Endothelial cell of umbilical vein (primary cell): ENCODE measurements at regions not wholly inside any gene's neighbourhood (a gene's known extent, or its start where the extent isn't known, plus 50 kb on each side); places are given as distances from the start of the nearest gene placed in this dataset.

Experiments used
- BruUV-seq: library from RNA; stranded (reverse); fragments of 400-500 nt; replicated peaks from 2 replicates; lab custom pipeline; 2021; lab: Mats Ljungman, UMichigan
- CTCF ChIA-PET: fragments of 300-600, 350-600 bp; sonication (Branson Sonifier 250); formaldehyde crosslinking; loops from one replicate; lab custom pipeline; 2021; ENCODE audit warnings: antibody characterized with exemption, inconsistent platforms; lab: Charles Lee
- POLR2A ChIA-PET: fragments of 300-600, 350-600 bp; sonication (Branson Sonifier 250); formaldehyde crosslinking; loops from one replicate; lab custom pipeline; 2021; ENCODE audit warnings: antibody characterized with exemption, inconsistent platforms; lab: Charles Lee
- DNase-seq: peaks from one replicate; pipeline ENCODE4 v3.0.0-alpha.2; 2011; ENCODE audit warnings: low read depth, low spot score
- FAIRE-seq: peaks from 2 replicates; lab custom pipeline; 2011; peaks lifted over from hg19 to GRCh38; lab: Jason Lieb, UNC
- H2AFZ ChIP-seq: 2 replicates; pipeline ENCODE4 v1.6.0; 2012; ENCODE audit warnings: low read depth, low read length, control low read depth, inconsistent platforms
- H3K27ac ChIP-seq: 2 replicates; pipeline ENCODE4 v1.5.1; 2011; ENCODE audit warnings: low read depth, mild to moderate bottlenecking, control low read depth, low read length, moderate library complexity; ENCODE audit not compliant: insufficient read depth
- H3K27me3 ChIP-seq, 2 experiments: 2 replicates each; pipeline versions ENCODE4 v1.6.0 to v1.6.1; 2011; ENCODE audit warnings: low read length in 2 of 2, mixed read lengths in 1 of 2; ENCODE audit not compliant: control insufficient read depth in 2 of 2, insufficient read depth in 2 of 2
- H3K36me3 ChIP-seq, 2 experiments: 2 replicates in 1 of 2; 3 replicates in 1 of 2; pipeline ENCODE4 v1.5.1; 2011; ENCODE audit warnings: low read length in 2 of 2, mild to moderate bottlenecking in 1 of 2, moderate library complexity in 1 of 2; ENCODE audit not compliant: control insufficient read depth in 2 of 2, insufficient read depth in 2 of 2; ENCODE audit errors: extremely low read depth in 1 of 2
- H3K4me1 ChIP-seq: 3 replicates; pipeline ENCODE4 v1.5.1; 2011; ENCODE audit warnings: mild to moderate bottlenecking, low read length; ENCODE audit not compliant: control insufficient read depth, insufficient read depth; ENCODE audit errors: extremely low read depth
- H3K4me2 ChIP-seq: 2 replicates; pipeline ENCODE4 v1.6.1; 2011; ENCODE audit warnings: low read length, control low read depth, mixed read lengths; ENCODE audit not compliant: insufficient read depth
- H3K4me3 ChIP-seq, 3 experiments: fragments of 200-600 bp in 1 of 3; sonication (generic), shearing (Covaris generic) in 1 of 3; replicated peaks in 1 of 3; 2 replicates each; pipeline ENCODE4 v1.5.1; 2011 to 2016; ENCODE audit warnings: control low read depth in 3 of 3, low read length in 3 of 3, mild to moderate bottlenecking in 2 of 3, inconsistent platforms in 1 of 3, low read depth in 1 of 3, moderate library complexity in 1 of 3; ENCODE audit not compliant: insufficient read depth in 1 of 3
- H3K79me2 ChIP-seq: 2 replicates; pipeline ENCODE4 v1.6.0; 2012; ENCODE audit warnings: low read length, inconsistent platforms; ENCODE audit not compliant: control insufficient read depth, insufficient read depth
- H3K9ac ChIP-seq: replicated peaks from 2 replicates; pipeline ENCODE3; 2011; ENCODE audit warnings: low read length, control low read depth; ENCODE audit not compliant: insufficient read depth; ENCODE audit errors: extremely low read depth
- H3K9me1 ChIP-seq: replicated peaks from 3 replicates; pipeline ENCODE4 v1.6.0; 2011; ENCODE audit warnings: mild to moderate bottlenecking, low read length; ENCODE audit not compliant: control insufficient read depth, insufficient read depth; ENCODE audit errors: extremely low read depth
- H3K9me3 ChIP-seq: replicated peaks from 2 replicates; pipeline ENCODE4 v1.5.1; 2012; ENCODE audit warnings: low read length, inconsistent platforms; ENCODE audit not compliant: control insufficient read depth, insufficient read depth
- H4K20me1 ChIP-seq: replicated peaks from 2 replicates; pipeline ENCODE3; 2011; ENCODE audit warnings: mild to moderate bottlenecking, low read length; ENCODE audit not compliant: control insufficient read depth, insufficient read depth; ENCODE audit errors: extremely low read depth
- EZH2 ChIP-seq: IDR thresholded peaks from 2 replicates; pipeline ENCODE4 v1.6.1; 2012; ENCODE audit warnings: borderline replicate concordance, low read depth, mild to moderate bottlenecking, moderate library complexity, low read length, inconsistent platforms; ENCODE audit not compliant: severe bottlenecking
- GATA2 ChIP-seq: IDR thresholded peaks from 2 replicates; pipeline ENCODE4 v1.7.0; 2011; ENCODE audit warnings: low read depth, mild to moderate bottlenecking, moderate library complexity, mixed read lengths, low read length; ENCODE audit not compliant: insufficient read length, insufficient read depth
- JUN ChIP-seq: IDR thresholded peaks from 2 replicates; pipeline ENCODE4 v1.6.1; 2011; ENCODE audit warnings: borderline replicate concordance, low read depth; ENCODE audit not compliant: insufficient read length, insufficient read depth
- MYC ChIP-seq: IDR thresholded peaks from one replicate; pipeline ENCODE4 v1.6.1; 2011; ENCODE audit warnings: mild to moderate bottlenecking, low read depth, low read length
- POLR2AphosphoS5 ChIP-seq: IDR thresholded peaks from 2 replicates; pipeline ENCODE4 v1.6.1; 2012; ENCODE audit warnings: low read depth, mild to moderate bottlenecking, control low read depth, low read length, moderate library complexity; ENCODE audit not compliant: insufficient read depth
- dilution Hi-C: fragments of 300-500 bp; cut with MboI; formaldehyde crosslinking; loops from one replicate; pipeline ENCODE4 v1.15.0; 2019; ENCODE audit warnings: low sequenced_read_pairs; ENCODE audit not compliant: extremely low pct_ligation_motif_present
- intact Hi-C: fragments of 100-400 bp; cut with micrococcal nuclease; formaldehyde crosslinking; loops from one replicate; pipeline ENCODE4 v1.10.0; 2022
- TF ChIP-seq, protein P1 (sequence below), 2 donors: IDR thresholded peaks; 1 replicate in 1 of 2; 2 replicates in 1 of 2; pipeline ENCODE4 v1.5.1; 2011; ENCODE audit warnings: low read length in 2 of 2, mild to moderate bottlenecking in 2 of 2, moderate library complexity in 2 of 2, control low read depth in 1 of 2, inconsistent platforms in 1 of 2, low read depth in 1 of 2; ENCODE audit not compliant: insufficient read depth in 1 of 2; ENCODE audit errors: extremely low read depth in 1 of 2

DNA sequence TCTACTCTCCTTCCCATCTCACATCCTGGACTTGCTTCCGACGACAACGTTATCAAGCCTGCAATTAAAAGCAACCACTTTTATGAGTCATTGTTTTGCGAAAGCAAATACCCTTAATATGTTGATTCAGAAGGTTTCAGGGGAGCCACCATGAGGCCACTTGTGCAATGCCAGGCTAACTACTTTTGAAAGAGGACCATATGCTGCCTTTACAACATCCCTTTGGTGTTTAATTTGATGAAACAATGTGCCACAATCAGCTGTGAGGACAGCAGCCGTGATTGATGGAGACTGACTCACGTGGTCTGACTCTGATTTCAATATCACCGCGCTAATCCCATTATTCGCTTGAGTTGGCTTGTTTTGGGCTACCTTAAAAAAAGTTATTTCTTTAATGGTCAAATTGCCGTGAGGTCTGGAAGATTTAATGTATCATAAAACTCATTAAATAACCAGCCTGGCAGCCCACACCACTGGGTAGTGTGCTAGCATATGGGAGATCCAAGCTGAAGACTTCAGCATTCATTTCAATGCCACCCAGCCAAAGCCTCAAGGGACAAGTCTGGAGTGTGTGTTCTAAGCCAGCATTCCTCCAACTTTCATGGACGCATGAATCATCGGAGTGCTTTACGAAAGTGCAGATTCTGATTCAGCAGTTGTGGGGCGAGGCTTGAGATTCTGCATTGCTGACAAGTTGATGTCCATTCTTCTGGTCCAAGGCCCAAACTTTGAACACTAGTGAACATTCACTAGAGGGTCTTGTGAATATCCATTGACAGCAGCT is 73.3 kb upstream of the PAXBP1 start:
- Histone ChIP-seq H4K20me1 (no peaks in the 10 kb centered on the region), H3K4me2 (no peak overlapping the region), H3K9me1 (no peaks in the 10 kb centered on the region), H3K36me3 (no peaks in the 10 kb centered on the region), H3K79me2 (no peaks in the 10 kb centered on the region), H3K27me3 (peaks cover 4 to 19% of the 10 kb centered on the region in 2 experiments), H3K9me3 (no peaks in the 10 kb centered on the region), H3K9ac (no peak overlapping the region), H3K4me1 (no peaks in the 10 kb centered on the region), H3K27ac (no peak overlapping the region), H3K4me3 (no peak overlapping the region), H2AFZ (no peak overlapping the region)
- TF ChIP-seq, protein P1, sequence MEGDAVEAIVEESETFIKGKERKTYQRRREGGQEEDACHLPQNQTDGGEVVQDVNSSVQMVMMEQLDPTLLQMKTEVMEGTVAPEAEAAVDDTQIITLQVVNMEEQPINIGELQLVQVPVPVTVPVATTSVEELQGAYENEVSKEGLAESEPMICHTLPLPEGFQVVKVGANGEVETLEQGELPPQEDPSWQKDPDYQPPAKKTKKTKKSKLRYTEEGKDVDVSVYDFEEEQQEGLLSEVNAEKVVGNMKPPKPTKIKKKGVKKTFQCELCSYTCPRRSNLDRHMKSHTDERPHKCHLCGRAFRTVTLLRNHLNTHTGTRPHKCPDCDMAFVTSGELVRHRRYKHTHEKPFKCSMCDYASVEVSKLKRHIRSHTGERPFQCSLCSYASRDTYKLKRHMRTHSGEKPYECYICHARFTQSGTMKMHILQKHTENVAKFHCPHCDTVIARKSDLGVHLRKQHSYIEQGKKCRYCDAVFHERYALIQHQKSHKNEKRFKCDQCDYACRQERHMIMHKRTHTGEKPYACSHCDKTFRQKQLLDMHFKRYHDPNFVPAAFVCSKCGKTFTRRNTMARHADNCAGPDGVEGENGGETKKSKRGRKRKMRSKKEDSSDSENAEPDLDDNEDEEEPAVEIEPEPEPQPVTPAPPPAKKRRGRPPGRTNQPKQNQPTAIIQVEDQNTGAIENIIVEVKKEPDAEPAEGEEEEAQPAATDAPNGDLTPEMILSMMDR (IDR thresholded peaks at IDR 0.05; ENCODE audit: extremely low read depth in 1 of 2, insufficient read depth in 1 of 2, low read depth in 1 of 2, low read length in 2 of 2) = no peak
- no peak for TF ChIP-seq POLR2AphosphoS5
- TF ChIP-seq JUN = no peak
- no peak for TF ChIP-seq GATA2
- TF ChIP-seq EZH2 = no peak
- TF ChIP-seq MYC = no peak
- intact Hi-C loops = no loop called here
- DNase-seq (no peak), FAIRE-seq (no peak)
- ChIA-PET POLR2A (no interaction called here), CTCF (interaction anchor here (1.1 to 1.6 kb wide), 2 partner anchors 8 to 150 kb away, joined by 4 read pairs; no protein-coding TSS in a partner anchor)
- dilution Hi-C loops = no loop called here
- no TSS peak for BruUV-seq
